IPS-20b (cell line): ENCODE measurements at regions not wholly inside any gene's neighbourhood (a gene's known extent, or its start where the extent isn't known, plus 50 kb on each side); places are given as distances from the start of the nearest gene placed in this dataset.

Source experiments
- H3K27ac ChIP-seq: one replicate; pipeline ENCODE4 v1.5.1; 2013; ENCODE audit warnings: low read length
- H3K27me3 ChIP-seq: 2 replicates; pipeline ENCODE4 v1.6.1; 2013; ENCODE audit warnings: mild to moderate bottlenecking, low read length, inconsistent platforms; ENCODE audit not compliant: insufficient read depth
- H3K36me3 ChIP-seq: 2 replicates; pipeline ENCODE4 v1.6.1; 2013; ENCODE audit warnings: low read depth, mild to moderate bottlenecking, inconsistent platforms, low read length, moderate library complexity; ENCODE audit not compliant: insufficient read depth
- H3K4me1 ChIP-seq: 2 replicates; pipeline ENCODE4 v1.6.1; 2013; ENCODE audit warnings: mild to moderate bottlenecking, control low read depth, inconsistent platforms, low read length, moderate library complexity; ENCODE audit not compliant: insufficient read depth
- H3K4me3 ChIP-seq: 2 replicates; pipeline ENCODE4 v1.5.1; 2013; ENCODE audit warnings: mild to moderate bottlenecking, low read length, inconsistent platforms
- H3K9ac ChIP-seq: 2 replicates; pipeline ENCODE4 v1.6.1; 2013; ENCODE audit warnings: low read depth, mild to moderate bottlenecking, inconsistent platforms, low read length, moderate library complexity
- H3K9me3 ChIP-seq: 2 replicates; pipeline ENCODE4 v1.6.1; 2013; ENCODE audit warnings: mild to moderate bottlenecking, low read depth, low read length, inconsistent platforms; ENCODE audit not compliant: insufficient read depth

- H3K9ac ChIP-seq = no peak overlapping the region
- H3K9me3 ChIP-seq = peaks cover 6% of the 10 kb centered on the region; the same call in 1 of the 2 replicates
- H3K27ac ChIP-seq = no peak overlapping the region
- H3K27me3 ChIP-seq = no peaks in the 10 kb centered on the region
- no peaks in the 10 kb centered on the region for H3K36me3 ChIP-seq
- H3K4me3 ChIP-seq = no peak overlapping the region
- H3K4me1 ChIP-seq = no peaks in the 10 kb centered on the region
Measured at GRCh38 chr2:217393585-217394032, 533.7 kb upstream of the TNP1 start.

- no peaks in the 10 kb centered on the region for H3K36me3 ChIP-seq
- H3K27me3 ChIP-seq = no peaks in the 10 kb centered on the region
- H3K4me3 ChIP-seq = no peak overlapping the region
- H3K27ac ChIP-seq = no peak overlapping the region
- no peaks in the 10 kb centered on the region for H3K4me1 ChIP-seq
- H3K9me3 ChIP-seq = peaks cover 6% of the 10 kb centered on the region; the same call in 1 of the 2 replicates
- no peak overlapping the region for H3K9ac ChIP-seq
Measured at GRCh38 chr2:217392930-217393584, 533.2 kb upstream of the TNP1 start.

- Histone ChIP-seq H3K4me3 (no peak overlapping the region), H3K4me1 (no peaks in the 10 kb centered on the region), H3K27me3 (no peaks in the 10 kb centered on the region), H3K36me3 (no peaks in the 10 kb centered on the region), H3K9ac (no peak overlapping the region), H3K27ac (no peak overlapping the region), H3K9me3 (peaks cover 6% of the 10 kb centered on the region)
Measured at GRCh38 chr2:217387776-217388387, 528.0 kb upstream of the TNP1 start.

- no peaks in the 10 kb centered on the region for H3K27me3 ChIP-seq
- no peak overlapping the region for H3K27ac ChIP-seq
- no peaks in the 10 kb centered on the region for H3K4me1 ChIP-seq
- H3K9me3 ChIP-seq = peaks cover under 1% of the 10 kb centered on the region
- no peak overlapping the region for H3K9ac ChIP-seq
- no peaks in the 10 kb centered on the region for H3K36me3 ChIP-seq
- H3K4me3 ChIP-seq = no peak overlapping the region
Measured at GRCh38 chr2:217386041-217386440, 526.2 kb upstream of the TNP1 start.

- Histone ChIP-seq H3K27ac (no peak overlapping the region), H3K9ac (no peak overlapping the region), H3K36me3 (no peaks in the 10 kb centered on the region), H3K4me3 (no peak overlapping the region), H3K4me1 (no peaks in the 10 kb centered on the region), H3K9me3 (no peaks in the 10 kb centered on the region; the same call in 1 of the 2 replicates), H3K27me3 (no peaks in the 10 kb centered on the region)
Measured at GRCh38 chr2:217383620-217384019, 523.8 kb upstream of the TNP1 start.

GRCh38 chr2:217382794-217383193, 522.9 kb upstream of the TNP1 start:
- H3K9me3 ChIP-seq = no peaks in the 10 kb centered on the region; the same call in 1 of the 2 replicates
- no peak overlapping the region for H3K27ac ChIP-seq

GRCh38 chr2:217379807-217380206, 519.9 kb upstream of the TNP1 start:
- H3K36me3 ChIP-seq = no peaks in the 10 kb centered on the region

More at GRCh38 chr2:217382794-217383193, 522.9 kb upstream of the TNP1 start:
- H3K4me1 ChIP-seq = no peaks in the 10 kb centered on the region
- no peaks in the 10 kb centered on the region for H3K36me3 ChIP-seq
- H3K4me3 ChIP-seq = no peak overlapping the region
- H3K9ac ChIP-seq = no peak overlapping the region
- no peaks in the 10 kb centered on the region for H3K27me3 ChIP-seq

GRCh38 chr2:217372794-217373193, 512.9 kb upstream of the TNP1 start:
- Histone ChIP-seq H3K4me1 (no peaks in the 10 kb centered on the region), H3K27me3 (peaks cover 15% of the 10 kb centered on the region; the same call in 1 of the 2 replicates), H3K27ac (no peak overlapping the region), H3K9me3 (no peaks in the 10 kb centered on the region), H3K36me3 (no peaks in the 10 kb centered on the region), H3K9ac (no peak overlapping the region), H3K4me3 (no peak overlapping the region)

More at GRCh38 chr2:217379807-217380206, 519.9 kb upstream of the TNP1 start:
- no peak overlapping the region for H3K9ac ChIP-seq
- H3K4me1 ChIP-seq = no peaks in the 10 kb centered on the region
- no peak overlapping the region for H3K27ac ChIP-seq
- H3K27me3 ChIP-seq = no peaks in the 10 kb centered on the region
- no peak overlapping the region for H3K4me3 ChIP-seq
- H3K9me3 ChIP-seq = no peaks in the 10 kb centered on the region

- Histone ChIP-seq H3K27me3 (peaks cover 24% of the 10 kb centered on the region; the same call in 1 of the 2 replicates), H3K27ac (no peak overlapping the region), H3K4me1 (0 out of 2 replicates have a peak, but pooled peaks cover 1% of the 10 kb centered on the region), H3K9ac (no peak overlapping the region), H3K36me3 (no peaks in the 10 kb centered on the region), H3K9me3 (no peaks in the 10 kb centered on the region), H3K4me3 (no peak overlapping the region)
Measured at GRCh38 chr2:217371781-217372213, 511.9 kb upstream of the TNP1 start.

GRCh38 chr2:217370391-217370790, 510.5 kb upstream of the TNP1 start:
- no peak overlapping the region for H3K9ac ChIP-seq
- no peaks in the 10 kb centered on the region for H3K9me3 ChIP-seq
- no peaks in the 10 kb centered on the region for H3K36me3 ChIP-seq
- H3K27me3 ChIP-seq = peaks cover 39% of the 10 kb centered on the region; the same call in 1 of the 2 replicates
- H3K4me3 ChIP-seq = no peak overlapping the region
- peaks cover 11% of the 10 kb centered on the region; the same call in 1 of the 2 replicates for H3K4me1 ChIP-seq
- no peak overlapping the region for H3K27ac ChIP-seq

- Histone ChIP-seq H3K4me1 (peaks cover 11% of the 10 kb centered on the region; the same call in 1 of the 2 replicates), H3K4me3 (no peak overlapping the region), H3K9me3 (no peaks in the 10 kb centered on the region), H3K36me3 (no peaks in the 10 kb centered on the region), H3K27ac (no peak overlapping the region), H3K9ac (no peak overlapping the region), H3K27me3 (peaks cover 68% of the 10 kb centered on the region; the same call in 1 of the 2 replicates)
Measured at GRCh38 chr2:217367464-217367863, 507.6 kb upstream of the TNP1 start.

GRCh38 chr2:217366966-217367365, 507.1 kb upstream of the TNP1 start:
- Histone ChIP-seq H3K27ac (no peak overlapping the region), H3K4me3 (no peak overlapping the region), H3K27me3 (peaks cover 68% of the 10 kb centered on the region; the same call in 1 of the 2 replicates), H3K36me3 (no peaks in the 10 kb centered on the region), H3K9ac (no peak overlapping the region), H3K9me3 (no peaks in the 10 kb centered on the region), H3K4me1 (peaks cover 11% of the 10 kb centered on the region; the same call in 1 of the 2 replicates)
